ENCODE measurements at regions not wholly inside any gene's neighbourhood (a gene's known extent, or its start where the extent isn't known, plus 50 kb on each side); places are given as distances from the start of the nearest gene placed in this dataset.

GRCh38 chr10:2529945-2530344, 537.4 kb upstream of the PFKP start:
- TF ChIP-seq CTCF (IDR thresholded peaks at IDR 0.05) (no peak), POLR2A (IDR thresholded peaks at IDR 0.05) (no peak)
